ENCODE measurements at regions not wholly inside any gene's neighbourhood (a gene's known extent, or its start where the extent isn't known, plus 50 kb on each side); places are given as distances from the start of the nearest gene placed in this dataset.

DNA sequence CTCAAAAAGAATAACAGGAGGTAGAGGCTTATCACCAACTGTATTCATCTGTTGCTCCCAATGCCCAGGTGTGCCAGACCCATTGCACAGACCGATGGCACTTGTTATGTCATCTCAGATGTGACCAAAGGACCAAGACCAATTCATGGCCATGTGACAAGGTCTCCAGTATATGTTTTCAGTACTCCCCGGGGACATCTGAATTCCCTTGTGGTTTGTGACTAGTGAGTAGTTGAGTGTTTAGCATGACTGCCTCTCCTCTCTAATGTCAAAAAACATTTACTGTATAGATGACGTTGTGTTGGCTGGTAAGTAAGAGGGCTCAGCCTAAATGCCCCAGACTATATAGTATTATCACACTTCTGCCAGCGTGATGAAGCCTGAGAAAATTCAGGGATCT, 202.1 kb upstream of the SMIM30 start:
- H3K27me3 Mint-ChIP-seq: no peaks in the 10 kb centered on the region
- no peaks in the 10 kb centered on the region for H3K4me1 Mint-ChIP-seq (ENCODE audit: low read depth)
- no peak overlapping the region for H3K27ac Mint-ChIP-seq
- no peak overlapping the region for H3K4me3 Mint-ChIP-seq (ENCODE audit: low read depth)
- DNase-seq (ENCODE audit: low spot score, unreplicated experiment): no peak
- no peaks in the 10 kb centered on the region for H3K9me3 Mint-ChIP-seq (ENCODE audit: low read depth)
- TF ChIP-seq, protein P1, sequence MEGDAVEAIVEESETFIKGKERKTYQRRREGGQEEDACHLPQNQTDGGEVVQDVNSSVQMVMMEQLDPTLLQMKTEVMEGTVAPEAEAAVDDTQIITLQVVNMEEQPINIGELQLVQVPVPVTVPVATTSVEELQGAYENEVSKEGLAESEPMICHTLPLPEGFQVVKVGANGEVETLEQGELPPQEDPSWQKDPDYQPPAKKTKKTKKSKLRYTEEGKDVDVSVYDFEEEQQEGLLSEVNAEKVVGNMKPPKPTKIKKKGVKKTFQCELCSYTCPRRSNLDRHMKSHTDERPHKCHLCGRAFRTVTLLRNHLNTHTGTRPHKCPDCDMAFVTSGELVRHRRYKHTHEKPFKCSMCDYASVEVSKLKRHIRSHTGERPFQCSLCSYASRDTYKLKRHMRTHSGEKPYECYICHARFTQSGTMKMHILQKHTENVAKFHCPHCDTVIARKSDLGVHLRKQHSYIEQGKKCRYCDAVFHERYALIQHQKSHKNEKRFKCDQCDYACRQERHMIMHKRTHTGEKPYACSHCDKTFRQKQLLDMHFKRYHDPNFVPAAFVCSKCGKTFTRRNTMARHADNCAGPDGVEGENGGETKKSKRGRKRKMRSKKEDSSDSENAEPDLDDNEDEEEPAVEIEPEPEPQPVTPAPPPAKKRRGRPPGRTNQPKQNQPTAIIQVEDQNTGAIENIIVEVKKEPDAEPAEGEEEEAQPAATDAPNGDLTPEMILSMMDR (IDR thresholded peaks at IDR 0.05; ENCODE audit: unreplicated experiment): no peak
- H3K36me3 Mint-ChIP-seq (ENCODE audit: insufficient read depth): no peaks in the 10 kb centered on the region

DNA sequence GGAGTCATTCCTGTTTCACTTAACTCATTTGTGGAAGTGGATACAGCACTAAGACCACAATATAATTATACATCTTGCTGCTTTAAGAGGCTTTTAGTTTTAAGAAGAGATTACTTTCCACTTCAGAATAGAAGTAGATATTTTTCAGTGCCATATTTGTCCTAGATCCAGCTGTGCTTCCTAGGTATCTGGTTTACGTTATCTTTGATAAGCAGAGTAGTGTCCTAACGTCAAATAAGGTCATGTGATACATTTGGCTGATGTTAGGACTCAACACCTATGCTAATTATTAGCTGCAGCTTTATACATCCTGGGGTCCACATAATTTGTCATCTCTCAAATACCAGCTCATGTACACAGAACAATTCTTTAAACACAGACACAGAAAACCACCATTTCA, 196.2 kb upstream of the SMIM30 start:
- H3K4me1 Mint-ChIP-seq (ENCODE audit: low read depth): no peaks in the 10 kb centered on the region
- TF ChIP-seq, protein P1 (IDR thresholded peaks at IDR 0.05; ENCODE audit: unreplicated experiment): no peak
- H3K27me3 Mint-ChIP-seq: no peaks in the 10 kb centered on the region
- H3K9me3 Mint-ChIP-seq (ENCODE audit: low read depth): no peaks in the 10 kb centered on the region
- H3K4me3 Mint-ChIP-seq (ENCODE audit: low read depth): no peak overlapping the region
- no peak for DNase-seq (ENCODE audit: low spot score, unreplicated experiment)
- H3K36me3 Mint-ChIP-seq (ENCODE audit: insufficient read depth): no peaks in the 10 kb centered on the region
- H3K27ac Mint-ChIP-seq: no peak overlapping the region

DNA sequence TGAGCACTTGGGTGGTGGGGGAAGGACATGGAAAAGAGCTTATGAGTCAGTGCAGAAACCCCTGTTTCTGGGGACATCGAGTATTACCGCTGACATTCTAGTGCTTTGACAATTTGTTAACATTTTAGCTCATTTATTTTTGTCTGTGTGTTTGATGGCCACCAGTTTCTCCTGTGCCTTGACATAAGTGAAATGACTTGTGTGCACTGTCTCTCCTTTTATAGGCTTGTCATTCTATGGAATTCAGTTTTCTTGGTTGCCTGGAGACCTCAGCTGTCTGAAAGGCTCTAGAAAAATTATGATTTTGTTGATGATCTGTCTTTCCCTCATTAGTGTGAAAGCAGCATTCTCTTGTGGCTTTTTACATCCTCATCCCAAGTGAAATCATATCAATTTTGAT, 190.0 kb upstream of the SMIM30 start:
- peaks cover 2% of the 10 kb centered on the region for H3K9me3 Mint-ChIP-seq (ENCODE audit: low read depth)
- H3K4me1 Mint-ChIP-seq (ENCODE audit: low read depth): no peaks in the 10 kb centered on the region
- no peaks in the 10 kb centered on the region for H3K36me3 Mint-ChIP-seq (ENCODE audit: insufficient read depth)
- H3K27ac Mint-ChIP-seq: no peak overlapping the region
- no peak overlapping the region for H3K4me3 Mint-ChIP-seq (ENCODE audit: low read depth)
- TF ChIP-seq, protein P1 (IDR thresholded peaks at IDR 0.05; ENCODE audit: unreplicated experiment): no peak
- no peak for DNase-seq (ENCODE audit: low spot score, unreplicated experiment)
- H3K27me3 Mint-ChIP-seq: no peaks in the 10 kb centered on the region

DNA sequence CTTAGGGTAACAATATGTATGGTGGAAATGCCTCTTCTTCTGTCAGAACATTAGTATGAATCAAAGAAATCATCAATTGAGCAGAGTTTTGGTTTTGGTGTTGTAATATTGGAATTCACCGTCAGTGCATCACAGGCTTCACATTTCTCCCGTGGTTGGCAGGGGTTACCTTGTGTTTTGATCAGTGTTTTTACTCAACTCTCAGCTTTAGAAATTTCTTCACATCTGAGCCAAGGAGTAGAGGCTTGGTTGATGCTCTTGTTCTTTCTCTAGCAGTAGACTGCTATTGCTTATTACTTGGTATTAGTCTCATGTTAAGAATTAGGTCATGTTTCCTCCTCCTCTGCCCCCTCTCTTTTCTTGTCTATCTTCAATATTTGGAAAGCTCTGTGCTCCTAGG, 188.8 kb upstream of the SMIM30 start:
- TF ChIP-seq, protein P1 (IDR thresholded peaks at IDR 0.05; ENCODE audit: unreplicated experiment): no peak
- Mint-ChIP-seq H3K27me3 (no peaks in the 10 kb centered on the region), H3K36me3 (ENCODE audit: insufficient read depth) (no peaks in the 10 kb centered on the region), H3K4me3 (ENCODE audit: low read depth) (no peak overlapping the region), H3K27ac (no peak overlapping the region), H3K9me3 (ENCODE audit: low read depth) (peaks cover 4% of the 10 kb centered on the region), H3K4me1 (ENCODE audit: low read depth) (no peaks in the 10 kb centered on the region)
- no peak for DNase-seq (ENCODE audit: low spot score, unreplicated experiment)

DNA sequence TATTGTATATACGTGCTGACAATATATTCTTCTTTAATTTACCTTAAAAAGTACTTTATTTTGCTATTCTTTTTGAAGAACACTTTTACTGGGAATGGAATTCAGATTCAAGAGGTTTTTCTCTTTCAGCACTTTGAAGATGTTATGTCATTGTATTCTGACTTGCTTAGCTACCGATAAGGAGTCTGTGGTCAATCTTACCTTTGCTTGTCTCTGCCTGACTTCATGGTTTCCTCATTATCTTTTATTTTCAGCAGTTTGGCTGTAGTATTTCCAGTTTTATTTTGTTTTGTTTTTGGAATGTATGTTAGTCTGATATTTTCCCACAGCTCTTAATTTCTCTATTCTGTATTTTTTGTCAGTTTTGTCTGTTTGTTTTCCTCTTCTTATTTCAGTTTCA, 187.9 kb upstream of the SMIM30 start:
- no peak overlapping the region for H3K27ac Mint-ChIP-seq
- peaks cover 4% of the 10 kb centered on the region for H3K9me3 Mint-ChIP-seq (ENCODE audit: low read depth)
- no peak overlapping the region for H3K4me3 Mint-ChIP-seq (ENCODE audit: low read depth)
- no peak for DNase-seq (ENCODE audit: low spot score, unreplicated experiment)
- H3K36me3 Mint-ChIP-seq (ENCODE audit: insufficient read depth): no peaks in the 10 kb centered on the region
- H3K4me1 Mint-ChIP-seq (ENCODE audit: low read depth): no peaks in the 10 kb centered on the region
- TF ChIP-seq, protein P1 (IDR thresholded peaks at IDR 0.05; ENCODE audit: unreplicated experiment): no peak
- no peaks in the 10 kb centered on the region for H3K27me3 Mint-ChIP-seq
